B cell (primary cell): ENCODE measurements at regions not wholly inside any gene's neighbourhood (a gene's known extent, or its start where the extent isn't known, plus 50 kb on each side); places are given as distances from the start of the nearest gene placed in this dataset.

ENCODE experiments used
- CTCF ChIP-seq: fragments of 200-600 bp; IDR thresholded peaks from one replicate; pipeline ENCODE4 v1.8.0; 2022; ENCODE audit warnings: antibody characterized with exemption, mild to moderate bottlenecking
- EZH2 ChIP-seq: IDR thresholded peaks from 2 replicates; pipeline ENCODE4 v1.6.1; 2012; ENCODE audit warnings: borderline replicate concordance, low read depth, mild to moderate bottlenecking, moderate library complexity, low read length; ENCODE audit not compliant: insufficient read depth, poor library complexity, severe bottlenecking

GRCh38 chr11:111098091-111098490, 147.4 kb upstream of the POU2AF2 start:
- no peak for TF ChIP-seq EZH2
- no peak for TF ChIP-seq CTCF
